HG03432 (cell line): ENCODE measurements at regions not wholly inside any gene's neighbourhood (a gene's known extent, or its start where the extent isn't known, plus 50 kb on each side); places are given as distances from the start of the nearest gene placed in this dataset.
"Not testable (repeated sequence)": the region's sequence is repeated elsewhere in the genome, so short reads cannot be mapped to it uniquely, and the experiment has no call there.

ENCODE experiments used
- ATAC-seq: cut with Tn5 transposase; IDR thresholded peaks from one replicate; pipeline ENCODE4 v1.9.1; 2021; ENCODE audit warnings: mild to moderate bottlenecking, moderate library complexity; ENCODE audit not compliant: unreplicated experiment

DNA sequence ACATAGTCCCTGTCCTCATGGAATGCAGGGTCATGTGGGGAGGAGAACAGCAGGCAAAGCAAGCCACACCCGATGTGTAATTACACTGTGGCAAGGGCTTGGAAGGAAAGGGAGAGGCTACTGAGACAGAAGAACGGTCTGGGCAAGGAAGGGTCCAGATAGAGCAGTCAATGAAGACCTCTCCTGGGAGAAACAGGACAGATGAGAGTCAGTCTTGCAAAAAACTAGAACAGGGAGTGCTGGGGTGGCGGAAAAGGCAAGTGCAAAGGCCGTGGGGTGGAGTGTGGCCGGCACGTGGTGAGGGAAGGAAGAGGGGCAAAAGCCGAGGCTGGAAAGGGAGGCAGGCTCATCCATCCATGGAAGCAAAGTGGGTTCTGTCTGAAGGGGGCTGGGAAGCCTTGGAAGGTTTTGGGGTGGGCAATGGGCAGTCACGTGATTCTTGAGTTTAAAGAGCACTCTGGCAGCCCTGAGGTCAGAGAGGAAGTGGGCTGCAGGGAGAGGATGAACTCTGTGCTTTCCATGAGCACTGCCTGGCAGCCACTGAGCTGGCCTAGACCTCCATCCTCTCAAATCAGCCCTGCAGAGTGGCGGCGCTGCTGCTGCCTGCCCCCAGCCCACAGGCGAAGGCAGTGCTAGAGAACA is 182.2 kb downstream of the INHBB start:
- ATAC-seq, result no peak

DNA sequence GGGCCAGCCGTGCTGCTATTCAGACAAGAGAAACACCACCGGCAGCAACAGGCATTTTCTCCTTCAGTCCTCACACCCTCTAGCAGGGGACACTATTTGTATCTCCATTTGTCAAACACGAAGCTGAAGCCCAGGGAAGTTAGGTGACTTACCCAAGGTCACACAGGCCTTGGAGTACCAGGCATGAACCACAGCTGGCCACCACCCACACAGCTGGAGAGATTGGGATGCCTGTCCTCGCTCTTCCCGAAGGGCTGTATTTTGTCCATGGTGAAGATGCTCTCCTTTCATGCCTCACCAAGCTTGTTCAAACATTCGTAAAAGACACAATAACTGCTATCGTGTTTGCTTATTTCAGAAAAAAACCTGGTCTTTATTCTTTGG is 182.7 kb downstream of the INHBB start:
- no peak for ATAC-seq

GRCh38 chr2:120530781-120531180 is 184.8 kb downstream of the INHBB start:
- ATAC-seq, result no peak

GRCh38 chr2:120531365-120531764 is 185.4 kb downstream of the INHBB start:
- no peak for ATAC-seq

DNA sequence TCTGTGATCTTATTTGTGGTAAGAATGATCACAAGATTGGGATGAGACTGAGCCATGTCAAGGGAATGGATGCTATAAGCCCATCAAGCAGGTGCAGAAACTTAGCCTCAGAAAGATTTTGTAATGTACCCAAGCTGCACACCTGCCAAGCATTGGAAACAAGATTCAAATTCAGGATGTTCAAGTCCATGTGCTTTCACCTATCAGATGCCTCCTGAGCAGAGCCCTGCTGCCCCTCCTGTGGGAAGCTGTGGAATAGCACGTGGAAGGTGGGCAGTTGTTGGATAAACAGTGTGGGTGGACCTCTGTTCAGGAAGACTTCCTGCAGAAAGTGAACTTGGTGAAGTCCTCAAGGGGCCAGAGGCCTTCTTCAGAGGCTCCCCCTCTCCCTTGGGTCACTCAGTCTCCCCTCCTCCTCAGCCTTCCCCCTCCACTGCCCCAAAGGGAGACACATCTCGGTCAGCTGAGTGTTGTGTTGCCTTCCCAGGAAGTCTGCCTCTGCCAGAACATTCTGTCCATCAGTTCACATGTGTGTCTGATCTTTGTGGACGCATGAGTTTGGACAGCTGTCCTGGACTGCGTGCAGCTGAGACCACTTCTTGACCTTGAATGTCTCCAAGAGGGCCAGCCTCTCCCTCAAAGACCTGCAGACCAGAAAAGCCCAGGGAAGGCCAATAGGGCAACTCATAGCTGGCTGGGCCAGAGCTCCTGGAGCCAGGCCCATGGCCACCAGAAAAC is 186.1 kb downstream of the INHBB start:
- ATAC-seq, result no peak

DNA sequence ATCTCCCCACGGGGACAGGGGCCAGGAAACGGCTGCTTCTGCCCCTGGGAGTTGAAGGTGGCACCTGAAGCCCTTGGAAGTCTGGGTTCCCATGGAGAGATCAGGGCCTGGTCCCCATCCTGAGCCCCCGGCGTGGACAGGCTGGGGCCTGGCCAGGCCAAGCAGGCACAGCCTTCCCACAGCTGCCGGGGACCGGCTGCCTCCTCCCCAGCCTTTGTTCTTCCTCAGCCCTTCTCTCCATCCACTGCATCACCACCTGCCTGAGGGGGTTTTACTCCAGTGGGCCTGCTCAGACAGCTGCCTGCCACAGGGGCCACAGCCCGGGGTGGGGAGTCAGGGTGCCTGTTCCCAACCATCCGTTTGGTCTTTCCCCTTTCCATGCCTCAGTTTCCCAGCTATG is 187.7 kb downstream of the INHBB start:
- ATAC-seq, result no peak

DNA sequence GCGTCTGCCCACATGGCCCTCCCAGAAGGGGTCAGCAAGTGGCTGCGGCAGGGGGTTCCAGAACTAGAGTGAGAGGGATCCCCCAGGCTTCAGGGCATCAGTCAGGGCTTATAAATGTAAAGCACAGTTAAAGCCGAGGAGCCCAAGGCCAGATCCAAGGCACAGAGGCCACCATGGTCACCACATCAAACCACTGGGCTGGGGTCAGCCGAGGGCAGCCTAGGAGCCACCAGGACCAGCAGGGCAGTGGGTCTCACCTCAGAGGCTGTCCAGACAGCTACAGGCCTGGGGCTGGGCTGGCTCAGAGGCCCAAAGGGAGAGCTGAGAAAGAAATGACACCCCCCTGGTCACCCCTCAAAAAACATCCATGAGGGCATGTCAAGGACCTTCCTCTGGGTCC is 188.5 kb downstream of the INHBB start:
- ATAC-seq, result no peak

DNA sequence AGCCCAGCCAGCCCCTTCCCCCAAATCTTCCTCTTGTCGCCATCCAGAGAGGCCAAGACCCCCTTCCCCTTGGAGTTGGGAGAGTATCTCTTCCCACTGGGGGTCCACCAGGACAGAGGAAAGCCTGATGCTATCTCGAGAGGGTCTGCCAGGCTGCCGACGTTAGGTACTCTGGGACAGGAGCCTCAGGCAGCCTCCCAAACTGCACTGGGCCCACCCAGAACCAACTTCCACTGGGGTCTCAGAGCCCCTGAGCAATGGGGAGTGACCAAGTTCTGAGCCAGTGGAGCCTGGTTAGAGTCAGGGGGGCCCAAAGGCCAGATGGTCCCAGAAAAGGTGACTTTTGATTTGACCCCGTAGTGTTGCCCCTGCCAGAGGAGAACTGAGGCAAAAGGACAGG is 189.1 kb downstream of the INHBB start:
- no peak for ATAC-seq

DNA sequence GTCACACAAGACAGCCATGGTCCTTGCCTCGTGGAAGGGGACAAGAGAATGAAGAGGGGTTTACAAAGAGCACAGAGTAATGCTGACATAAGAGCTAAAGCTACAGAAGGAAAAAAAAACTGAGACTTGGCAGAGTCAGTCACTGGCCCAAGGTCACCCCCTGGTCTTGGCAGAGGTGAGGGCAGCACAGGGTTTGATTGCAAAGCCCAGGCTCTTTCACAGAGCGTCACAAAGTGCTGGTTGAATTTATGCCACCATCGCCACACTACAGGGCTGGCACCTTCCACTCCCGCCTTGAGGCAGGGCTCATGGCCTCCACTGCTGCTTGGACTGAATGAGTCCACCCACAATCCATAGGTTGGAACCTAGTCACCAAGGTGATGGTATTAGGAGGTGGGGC is 190.2 kb downstream of the INHBB start:
- ATAC-seq, result no peak

- no peak for ATAC-seq
Measured at GRCh38 chr2:120538691-120539423, 192.9 kb downstream of the INHBB start.

GRCh38 chr2:120539424-120539936 is 193.5 kb downstream of the INHBB start:
- no peak for ATAC-seq

DNA sequence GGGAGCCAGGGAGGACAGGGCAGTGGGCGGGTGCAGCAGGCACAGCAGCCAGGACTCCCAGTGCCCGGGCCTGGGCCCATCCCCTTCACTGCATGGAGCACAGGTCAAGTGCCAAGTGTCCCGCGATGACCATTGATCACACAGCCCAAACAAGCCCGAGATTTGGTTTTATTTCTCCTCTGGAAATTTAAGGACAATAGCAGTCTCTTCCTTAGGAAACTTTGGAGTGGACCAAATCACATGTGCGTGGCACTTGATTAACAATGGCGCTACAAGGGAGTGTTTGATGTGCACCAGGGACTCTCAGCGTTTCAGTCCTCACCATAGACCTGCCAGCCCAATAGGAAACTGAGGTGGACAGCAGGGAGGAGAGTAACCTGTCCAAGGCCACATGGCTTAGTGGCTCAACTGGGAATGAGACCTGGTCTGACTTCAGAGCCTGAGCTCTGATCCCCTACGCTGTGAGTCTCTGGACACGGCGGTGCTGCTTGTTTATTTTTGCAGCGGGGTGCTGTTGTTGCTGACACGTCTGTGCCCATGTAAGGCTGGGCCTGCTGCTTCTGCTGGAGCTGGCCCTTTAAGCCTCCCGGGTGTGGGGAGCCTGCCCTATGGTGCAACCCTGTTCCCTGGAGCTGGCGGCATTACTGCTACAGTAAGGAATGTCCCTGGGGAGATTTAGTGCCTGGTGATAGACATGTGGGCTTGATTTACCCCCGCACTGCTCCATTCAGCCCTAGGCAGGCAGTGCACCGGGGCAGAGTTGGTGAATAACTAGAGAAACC is 194.2 kb downstream of the INHBB start:
- no peak for ATAC-seq

DNA sequence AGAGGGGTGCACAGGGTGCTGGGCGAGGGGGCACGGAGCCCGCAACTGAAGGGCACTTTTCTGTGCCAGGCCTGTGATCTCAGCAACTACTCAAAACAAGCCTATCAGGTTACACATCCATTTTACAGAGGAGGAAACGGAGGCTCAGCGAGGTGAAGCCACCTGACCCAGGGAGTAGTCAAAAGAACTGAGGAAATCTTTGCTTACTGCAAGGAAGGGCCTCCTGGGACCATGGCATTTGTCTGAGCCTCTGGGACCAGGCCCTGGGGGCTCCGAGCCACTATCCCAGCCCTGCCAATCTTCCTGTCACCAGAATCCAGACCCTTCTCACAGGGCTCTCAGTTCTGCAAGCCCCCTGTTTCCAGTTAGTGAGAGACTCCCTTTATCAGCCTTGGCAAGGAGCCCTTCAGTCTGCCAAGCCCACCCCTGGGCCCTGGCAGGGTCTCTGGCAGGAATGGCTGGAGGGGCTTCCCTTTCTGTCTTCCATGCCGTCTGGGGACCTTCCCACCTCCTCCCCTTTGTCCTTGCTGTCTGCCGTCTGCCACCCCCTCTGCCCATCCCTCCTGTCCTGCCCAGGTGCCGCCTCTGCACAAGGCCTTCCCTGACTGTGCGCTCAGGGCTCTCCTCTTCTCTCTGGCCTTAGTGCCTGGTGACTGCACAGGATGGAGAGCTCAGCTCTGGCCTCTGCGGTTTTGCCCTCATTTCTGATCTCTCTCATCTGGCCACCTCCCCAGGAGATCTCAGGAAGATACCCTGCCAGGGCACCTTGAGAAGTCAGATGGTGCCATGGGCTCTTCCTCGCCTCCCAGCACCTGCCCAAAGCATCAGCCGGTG is 194.7 kb upstream of the GLI2 start:
- no peak for ATAC-seq

DNA sequence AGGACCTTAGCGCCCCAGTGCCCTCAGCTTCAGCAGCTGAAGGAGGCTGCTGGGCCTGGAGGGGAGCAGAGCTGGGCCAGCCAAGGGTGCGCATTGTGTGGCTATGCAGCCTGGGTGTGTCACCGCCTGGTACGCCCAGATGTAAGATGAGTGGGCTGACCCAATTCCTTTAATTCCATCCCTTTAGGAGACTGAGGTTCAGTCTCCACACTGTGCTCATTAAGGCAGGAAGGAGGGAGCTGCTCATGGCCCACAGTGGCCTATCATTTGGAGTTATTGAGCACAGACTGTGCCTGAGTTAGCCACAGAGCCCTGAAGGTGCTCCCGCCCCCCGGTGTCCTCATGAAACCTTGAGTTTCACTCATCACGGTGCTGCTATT is 194.1 kb upstream of the GLI2 start:
- ATAC-seq, result no peak

DNA sequence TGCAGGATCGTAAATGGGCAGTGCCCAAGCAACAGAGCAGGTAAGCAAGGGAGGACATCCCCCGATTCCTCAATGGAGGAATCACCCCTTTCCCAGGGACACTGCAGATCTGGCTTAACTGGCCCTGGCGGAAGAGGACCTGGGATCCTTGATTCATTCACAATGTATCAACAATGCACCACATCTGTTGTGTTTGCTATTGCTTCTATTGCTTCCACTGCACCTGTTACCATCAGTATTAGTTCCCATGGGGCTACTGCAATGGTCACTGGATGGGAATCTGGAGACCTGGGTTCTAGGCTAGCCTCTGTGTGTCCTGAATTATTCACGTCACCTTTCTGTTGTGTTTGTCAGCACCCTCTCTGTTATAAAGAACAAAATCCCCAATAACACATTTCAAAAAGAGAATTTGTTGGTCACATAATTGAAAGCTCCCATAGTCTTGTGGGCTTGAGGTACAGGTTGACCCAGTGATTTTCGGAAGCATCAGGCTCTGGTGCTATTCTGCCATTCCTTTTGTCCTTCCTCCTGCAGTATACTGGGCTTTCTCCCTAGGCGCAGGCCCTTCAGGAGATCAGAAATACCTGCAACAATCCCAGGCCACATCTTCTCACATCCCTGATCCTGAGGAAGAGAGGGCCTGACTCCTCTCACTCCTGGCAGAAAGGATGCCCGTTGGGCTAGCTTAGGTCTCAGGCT is 193.5 kb upstream of the GLI2 start:
- ATAC-seq, result no peak

DNA sequence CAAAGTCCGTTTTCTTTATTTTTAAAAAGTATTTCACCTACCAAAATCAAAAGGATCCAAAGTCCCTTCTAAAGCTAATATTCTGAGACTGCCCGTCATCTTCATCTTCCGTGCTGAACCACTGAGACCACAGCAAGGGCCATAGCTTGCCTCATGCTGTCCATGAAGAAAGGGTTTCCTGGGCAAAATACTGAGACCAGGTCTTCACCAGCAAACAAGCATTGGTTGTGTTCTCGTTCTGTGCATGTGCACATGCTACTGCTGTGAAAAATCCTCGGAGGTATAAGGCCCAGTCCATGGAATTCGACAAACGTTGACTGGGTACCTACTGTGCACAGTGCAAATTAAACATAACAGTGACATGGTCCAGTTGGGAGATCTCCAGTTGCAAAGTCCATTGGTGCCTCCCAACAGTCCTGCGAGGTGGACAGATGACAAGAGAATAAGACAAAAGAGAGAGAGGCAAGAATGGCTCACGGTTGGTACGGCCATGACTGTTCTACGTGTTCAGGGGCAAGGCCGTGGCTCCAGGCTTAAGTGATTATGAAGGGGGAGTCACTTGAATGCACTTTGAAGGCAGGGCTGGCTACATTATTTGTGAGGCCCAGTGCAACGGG is 192.6 kb upstream of the GLI2 start:
- no peak for ATAC-seq

GRCh38 chr2:120543899-120544298 is 191.8 kb upstream of the GLI2 start:
- no peak for ATAC-seq

DNA sequence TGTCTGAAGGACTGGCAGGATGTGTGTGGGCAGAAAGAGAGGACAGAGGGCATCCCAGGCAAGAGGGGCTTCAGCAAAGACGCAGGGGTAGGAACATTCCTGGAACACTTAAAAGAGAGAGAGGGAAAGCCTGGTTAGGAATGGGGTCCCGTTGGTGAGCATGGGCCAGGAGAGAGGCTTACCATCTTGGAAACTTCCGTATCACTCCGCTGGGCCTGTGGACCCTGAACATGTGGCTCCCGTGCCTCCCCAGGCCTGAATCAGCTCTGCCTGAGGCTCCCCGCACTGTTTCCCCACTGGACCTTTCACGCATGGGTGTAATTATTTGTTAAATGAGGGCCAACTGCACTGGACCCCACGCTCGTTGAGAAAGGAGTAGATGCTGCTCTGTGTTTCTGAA is 191.1 kb upstream of the GLI2 start:
- ATAC-seq, result no peak

GRCh38 chr2:120545007-120545406 is 190.7 kb upstream of the GLI2 start:
- ATAC-seq, result not testable (repeated sequence)
